A549 (cell line): ENCODE measurements at regions not wholly inside any gene's neighbourhood (a gene's known extent, or its start where the extent isn't known, plus 50 kb on each side); places are given as distances from the start of the nearest gene placed in this dataset.

Source experiments
- ATAC-seq, 2 experiments: fragments of 200-7000 bp in 1 of 2; fragments of >200 bp in 1 of 2; cut with Nextera tagmentation in 1 of 2; cut with Tn5 transposase in 1 of 2; 3 replicates each; pipeline versions ENCODE4 v1.8.0 to v1.9.1; 2018 to 2020; ENCODE audit warnings: mild to moderate bottlenecking in 1 of 2, moderate library complexity in 1 of 2
- CTCF ChIA-PET: fragments of 300-600 bp; sonication (Branson Sonifier 250); formaldehyde crosslinking; extraction: SDS; loops from one replicate; lab custom pipeline; 2021; ENCODE audit warnings: antibody characterized with exemption, inconsistent platforms; lab: Yijun Ruan, JAX
- POLR2A ChIA-PET: fragments of 350-600 bp; formaldehyde crosslinking; extraction: SDS; loops from one replicate; lab custom pipeline; 2021; ENCODE audit warnings: antibody characterized with exemption, inconsistent platforms; lab: Yijun Ruan, JAX
- DNase-seq, 2 experiments: peaks; one replicate each; pipeline versions ENCODE4 v3.0.0 to v3.0.0-alpha.2; 2011 to 2016; ENCODE audit warnings: low read depth in 1 of 2, low spot score in 1 of 2
- FAIRE-seq: peaks from 2 replicates; lab custom pipeline; 2011; peaks lifted over from hg19 to GRCh38; lab: Jason Lieb, UNC
- H3K27ac ChIP-seq, 2 experiments: fragments of >200 bp; sonication (Bioruptor Twin); formaldehyde crosslinking; 3 replicates each; pipeline ENCODE4 v1.5.1; 2016 to 2017
- H3K4me1 ChIP-seq: fragments of >200 bp; sonication (Bioruptor Twin); formaldehyde crosslinking; 3 replicates; pipeline ENCODE4 v1.6.1; 2016
- H3K4me2 ChIP-seq: fragments of >200 bp; sonication (Bioruptor Twin); formaldehyde crosslinking; 3 replicates; pipeline ENCODE4 v1.6.1; 2016
- H3K4me3 ChIP-seq: fragments of >200 bp; sonication (Bioruptor Twin); formaldehyde crosslinking; 3 replicates; pipeline ENCODE4 v1.5.1; 2016
- H3K9me3 ChIP-seq: fragments of >200 bp; sonication (Bioruptor Twin); formaldehyde crosslinking; 3 replicates; pipeline ENCODE4 v1.6.1; 2016
- ATOH8 ChIP-seq: fragments of 250-450 bp; sonication (Bioruptor Pico); IDR thresholded peaks from 2 replicates; pipeline ENCODE4 v1.5.0; 2020; ENCODE audit warnings: low read depth, mild to moderate bottlenecking, moderate library complexity
- CBX8 ChIP-seq: fragments of 200-600 bp; sonication (generic); IDR thresholded peaks from 2 replicates; pipeline ENCODE4 v1.6.1; 2016
- CHD2 ChIP-seq: fragments of 150-350 bp; IDR thresholded peaks from 2 replicates; pipeline ENCODE4 v1.6.1; 2014; ENCODE audit warnings: low read length; ENCODE audit not compliant: partially characterized antibody
- EHF ChIP-seq: fragments of 250-450 bp; sonication (Bioruptor Pico); IDR thresholded peaks from 2 replicates; pipeline ENCODE4 v1.5.0; 2020; ENCODE audit warnings: mild to moderate bottlenecking
- ELK1 ChIP-seq: fragments of 150-350 bp; IDR thresholded peaks from 2 replicates; pipeline ENCODE4 v1.6.1; 2014; ENCODE audit warnings: low read depth, mild to moderate bottlenecking, low read length
- EP300 ChIP-seq, 2 experiments: fragments of >200 bp; sonication (Bioruptor Twin); formaldehyde crosslinking; IDR thresholded peaks; 2 replicates in 1 of 2; 3 replicates in 1 of 2; pipeline ENCODE4 v1.6.1; 2016 to 2017
- FOSL2 ChIP-seq, 2 experiments: fragments of 450-650 bp in 1 of 2; fragments of >200 bp in 1 of 2; sonication (Bioruptor Twin) in 1 of 2; formaldehyde crosslinking; IDR thresholded peaks; 2 replicates each; pipeline versions ENCODE4 v1.5.0 to v1.6.1; 2016 to 2020; ENCODE audit warnings: mild to moderate bottlenecking in 1 of 2, moderate library complexity in 1 of 2
- HDAC2 ChIP-seq: fragments of 200-600 bp; sonication (generic); IDR thresholded peaks from 2 replicates; pipeline ENCODE4 v1.6.1; 2016
- KDM1A ChIP-seq: fragments of 200-600 bp; sonication (generic); IDR thresholded peaks from 2 replicates; pipeline ENCODE4 v1.6.1; 2016; ENCODE audit warnings: low read depth, mild to moderate bottlenecking
- KDM5A ChIP-seq: fragments of 200-600 bp; sonication (generic); IDR thresholded peaks from 2 replicates; pipeline ENCODE4 v1.6.1; 2016; ENCODE audit warnings: antibody characterized with exemption, mild to moderate bottlenecking
- MAFK ChIP-seq: fragments of 450-650 bp; IDR thresholded peaks from 2 replicates; pipeline ENCODE4 v1.6.1; 2014; ENCODE audit not compliant: partially characterized antibody
- MAX ChIP-seq: IDR thresholded peaks from 2 replicates; pipeline ENCODE4 v1.6.1; 2012
- MAZ ChIP-seq: fragments of 150-350 bp; IDR thresholded peaks from 2 replicates; pipeline ENCODE4 v1.6.1; 2014; ENCODE audit warnings: antibody characterized with exemption, low read depth, low read length, borderline replicate concordance
- MYC ChIP-seq: IDR thresholded peaks from 2 replicates; pipeline ENCODE4 v1.6.1; 2012; ENCODE audit warnings: mild to moderate bottlenecking, inconsistent platforms, low read length, improper control_type of control experiment, borderline replicate concordance
- NFE2L2 ChIP-seq: fragments of 150-350 bp; conservative IDR thresholded peaks from 2 replicates; pipeline ENCODE4 v1.6.1; 2014; ENCODE audit warnings: low read length
- PHF8 ChIP-seq: fragments of 200-600 bp; sonication (generic); IDR thresholded peaks from 2 replicates; pipeline ENCODE4 v1.6.1; 2016; ENCODE audit warnings: low read depth, mild to moderate bottlenecking, antibody characterized with exemption, moderate library complexity, borderline replicate concordance
- POLR2A ChIP-seq: IDR thresholded peaks from 2 replicates; pipeline ENCODE4 v1.6.1; 2012; ENCODE audit warnings: mild to moderate bottlenecking, low read length
- RCOR1 ChIP-seq: fragments of 150-350 bp; IDR thresholded peaks from 2 replicates; pipeline ENCODE4 v1.6.1; 2014; ENCODE audit warnings: antibody characterized with exemption, low read length, low read depth
- REST ChIP-seq: fragments of 200-600 bp; sonication (generic); IDR thresholded peaks from 2 replicates; pipeline ENCODE4 v1.6.1; 2016; ENCODE audit warnings: antibody characterized with exemption, mild to moderate bottlenecking, moderate library complexity
- RFX5 ChIP-seq: fragments of 450-650 bp; IDR thresholded peaks from 2 replicates; pipeline ENCODE4 v1.7.1; 2014; ENCODE audit warnings: antibody characterized with exemption, mild to moderate bottlenecking, moderate library complexity
- ZC3H11A ChIP-seq: fragments of 450-650 bp; IDR thresholded peaks from 2 replicates; pipeline ENCODE4 v1.6.1; 2014; ENCODE audit warnings: antibody characterized with exemption, mild to moderate bottlenecking
- WGBS: methylation state at CpG from one replicate; pipeline ENCODE4 v1.1.6; 2017; ENCODE audit errors: missing lambda C conversion rate; 5-methylcytosine and 5-hydroxymethylcytosine counted together

- POLR2A ChIA-PET = no interaction called here
- CTCF ChIA-PET = no interaction called here
- Histone ChIP-seq H3K27ac (no peak overlapping the region), H3K4me3 (no peak overlapping the region), H3K4me2 (no peak overlapping the region), H3K9me3 (no peaks in the 10 kb centered on the region), H3K4me1 (no peaks in the 10 kb centered on the region)
- ATAC-seq (no peak), DNase-seq (no peak), FAIRE-seq (no peak)
- TF ChIP-seq MAFK (no peak), HDAC2 (no peak), EP300 (IDR thresholded peaks at IDR 0.05) (no peak), FOSL2 (IDR thresholded peaks at IDR 0.05) (no peak), FOSL2 (CRISPR knock-in tag; IDR thresholded peaks at IDR 0.05) (no peak), EHF (CRISPR knock-in tag) (no peak), ZC3H11A (no peak), NFE2L2 (no peak), CHD2 (no peak)
- 79% methylated on average over 1 of the region's 1 CpG for WGBS
Measured at GRCh38 chr5:63774939-63775338, 187.3 kb downstream of the HTR1A start.

GRCh38 chr5:63768221-63768620, 194.0 kb downstream of the HTR1A start:
- 5% methylated on average over 4 of the region's 4 CpGs for WGBS
- H3K4me3 ChIP-seq = no peak overlapping the region
- CTCF ChIA-PET = no interaction called here

GRCh38 chr5:63760965-63761364, 201.3 kb downstream of the HTR1A start:
- CTCF ChIA-PET = no interaction called here
- no peak for FAIRE-seq
- no peak for DNase-seq
- Histone ChIP-seq H3K4me2 (no peak overlapping the region), H3K4me3 (no peak overlapping the region), H3K27ac (no peak overlapping the region), H3K9me3 (no peaks in the 10 kb centered on the region), H3K4me1 (no peaks in the 10 kb centered on the region)
- TF ChIP-seq ZC3H11A = no peak
- TF ChIP-seq POLR2A = no peak
- POLR2A ChIA-PET = no interaction called here
- 20% methylated on average over 5 of the region's 5 CpGs for WGBS
- no peak for ATAC-seq

More at GRCh38 chr5:63768221-63768620, 194.0 kb downstream of the HTR1A start:
- Histone ChIP-seq H3K9me3 (no peaks in the 10 kb centered on the region), H3K4me1 (no peaks in the 10 kb centered on the region), H3K27ac (no peak overlapping the region), H3K4me2 (no peak overlapping the region)
- no peak for TF ChIP-seq REST
- TF ChIP-seq KDM1A = no peak
- TF ChIP-seq ELK1 = no peak
- TF ChIP-seq KDM5A = no peak
- TF ChIP-seq MAX = no peak
- no peak for TF ChIP-seq MAFK
- no peak for TF ChIP-seq ZC3H11A
- no peak for TF ChIP-seq PHF8
- TF ChIP-seq CBX8 = no peak
- no peak for TF ChIP-seq NFE2L2
- FAIRE-seq (no peak), ATAC-seq (no peak), DNase-seq (no peak)
- POLR2A ChIA-PET = no interaction called here

GRCh38 chr5:63743096-63743798, 219.0 kb downstream of the HTR1A start:
- 48% methylated on average over 1 of the region's 1 CpG for WGBS
- Histone ChIP-seq H3K4me1 (no peaks in the 10 kb centered on the region), H3K4me3 (no peak overlapping the region), H3K9me3 (no peaks in the 10 kb centered on the region), H3K27ac (no peak overlapping the region), H3K4me2 (no peak overlapping the region)
- ChIA-PET CTCF (no interaction called here), POLR2A (no interaction called here)
- DNase-seq (no peak), ATAC-seq (no peak), FAIRE-seq (no peak)
- TF ChIP-seq MAZ (no peak), REST (no peak), MYC (no peak), FOSL2 (IDR thresholded peaks at IDR 0.05) (no peak), FOSL2 (CRISPR knock-in tag; IDR thresholded peaks at IDR 0.05) (no peak), ATOH8 (CRISPR knock-in tag) (no peak), RCOR1 (no peak), RFX5 (no peak)
